IPS DF 4.7 (cell line): ENCODE measurements at regions not wholly inside any gene's neighbourhood (a gene's known extent, or its start where the extent isn't known, plus 50 kb on each side); places are given as distances from the start of the nearest gene placed in this dataset.

Experiments used
- DNase-seq: peaks from one replicate; pipeline ENCODE4 v3.0.0-alpha.2; 2013; ENCODE audit warnings: low spot score; ENCODE audit errors: extremely low read depth

- no peak for DNase-seq
Observed at GRCh38 chr20:57810511-57811373, 100.9 kb upstream of the PMEPA1 start.

- DNase-seq, result no peak
Observed at GRCh38 chr20:57809661-57810172, 99.9 kb upstream of the PMEPA1 start.

GRCh38 chr20:57809149-57809548 is 99.3 kb upstream of the PMEPA1 start:
- DNase-seq, result no peak

- DNase-seq, result no peak
Observed at GRCh38 chr20:57808264-57809070, 98.7 kb upstream of the PMEPA1 start.

- DNase-seq, result no peak
Observed at GRCh38 chr20:57807401-57808263, 97.8 kb upstream of the PMEPA1 start.

GRCh38 chr20:57806975-57807374 is 97.2 kb upstream of the PMEPA1 start:
- no peak for DNase-seq

GRCh38 chr20:57806476-57806875 is 96.7 kb upstream of the PMEPA1 start:
- DNase-seq, result no peak

- no peak for DNase-seq
Observed at GRCh38 chr20:57805747-57806146, 95.9 kb upstream of the PMEPA1 start.

GRCh38 chr20:57804470-57805250 is 94.8 kb upstream of the PMEPA1 start:
- no peak for DNase-seq

GRCh38 chr20:57803508-57804005 is 93.7 kb upstream of the PMEPA1 start:
- DNase-seq, result no peak

- DNase-seq, result no peak
Observed at GRCh38 chr20:57802765-57803507, 93.1 kb upstream of the PMEPA1 start.

- DNase-seq, result no peak
Observed at GRCh38 chr20:57801581-57801980, 91.8 kb upstream of the PMEPA1 start.

GRCh38 chr20:57800791-57801430 is 91.1 kb upstream of the PMEPA1 start:
- DNase-seq, result no peak

GRCh38 chr20:57797401-57797800 is 87.6 kb upstream of the PMEPA1 start:
- no peak for DNase-seq

- no peak for DNase-seq
Observed at GRCh38 chr20:57795977-57796560, 86.3 kb upstream of the PMEPA1 start.

GRCh38 chr20:57795342-57795697 is 85.5 kb upstream of the PMEPA1 start:
- DNase-seq, result no peak

GRCh38 chr20:57794600-57795341 is 85.0 kb upstream of the PMEPA1 start:
- no peak for DNase-seq

- DNase-seq, result no peak
Observed at GRCh38 chr20:57794036-57794435, 84.2 kb upstream of the PMEPA1 start.
